A549 (cell line): ENCODE measurements at regions not wholly inside any gene's neighbourhood (a gene's known extent, or its start where the extent isn't known, plus 50 kb on each side); places are given as distances from the start of the nearest gene placed in this dataset.
A peak's percentile ranks its signal among the peaks of the same experiment; 100 is the strongest.

Experiments used
- ATAC-seq, 2 experiments: fragments of 200-7000 bp in 1 of 2; fragments of >200 bp in 1 of 2; cut with Nextera tagmentation in 1 of 2; cut with Tn5 transposase in 1 of 2; 3 replicates each; pipeline versions ENCODE4 v1.8.0 to v1.9.1; 2018 to 2020; ENCODE audit warnings: mild to moderate bottlenecking in 1 of 2, moderate library complexity in 1 of 2
- CTCF ChIA-PET: fragments of 300-600 bp; sonication (Branson Sonifier 250); formaldehyde crosslinking; extraction: SDS; loops from one replicate; lab custom pipeline; 2021; ENCODE audit warnings: antibody characterized with exemption, inconsistent platforms; lab: Yijun Ruan, JAX
- POLR2A ChIA-PET: fragments of 350-600 bp; formaldehyde crosslinking; extraction: SDS; loops from one replicate; lab custom pipeline; 2021; ENCODE audit warnings: antibody characterized with exemption, inconsistent platforms; lab: Yijun Ruan, JAX
- DNase-seq, 2 experiments: peaks; one replicate each; pipeline versions ENCODE4 v3.0.0 to v3.0.0-alpha.2; 2011 to 2016; ENCODE audit warnings: low read depth in 1 of 2, low spot score in 1 of 2
- FAIRE-seq: peaks from 2 replicates; lab custom pipeline; 2011; peaks lifted over from hg19 to GRCh38; lab: Jason Lieb, UNC
- H3K27ac ChIP-seq, 2 experiments: fragments of >200 bp; sonication (Bioruptor Twin); formaldehyde crosslinking; 3 replicates each; pipeline ENCODE4 v1.5.1; 2016 to 2017
- H3K4me1 ChIP-seq: fragments of >200 bp; sonication (Bioruptor Twin); formaldehyde crosslinking; 3 replicates; pipeline ENCODE4 v1.6.1; 2016
- H3K4me2 ChIP-seq: fragments of >200 bp; sonication (Bioruptor Twin); formaldehyde crosslinking; 3 replicates; pipeline ENCODE4 v1.6.1; 2016
- H3K4me3 ChIP-seq: fragments of >200 bp; sonication (Bioruptor Twin); formaldehyde crosslinking; 3 replicates; pipeline ENCODE4 v1.5.1; 2016
- H3K9me3 ChIP-seq: fragments of >200 bp; sonication (Bioruptor Twin); formaldehyde crosslinking; 3 replicates; pipeline ENCODE4 v1.6.1; 2016
- BHLHE40 ChIP-seq: IDR thresholded peaks from 2 replicates; pipeline ENCODE4 v1.6.1; 2012; ENCODE audit warnings: low read depth, low read length, inconsistent platforms
- EHMT2 ChIP-seq: fragments of 200-600 bp; sonication (generic); IDR thresholded peaks from 2 replicates; pipeline ENCODE4 v1.6.1; 2016; ENCODE audit warnings: antibody characterized with exemption, low read depth, mild to moderate bottlenecking, moderate library complexity
- EP300 ChIP-seq, 2 experiments: fragments of >200 bp; sonication (Bioruptor Twin); formaldehyde crosslinking; IDR thresholded peaks; 2 replicates in 1 of 2; 3 replicates in 1 of 2; pipeline ENCODE4 v1.6.1; 2016 to 2017
- FOSL2 ChIP-seq, 2 experiments: fragments of 450-650 bp in 1 of 2; fragments of >200 bp in 1 of 2; sonication (Bioruptor Twin) in 1 of 2; formaldehyde crosslinking; IDR thresholded peaks; 2 replicates each; pipeline versions ENCODE4 v1.5.0 to v1.6.1; 2016 to 2020; ENCODE audit warnings: mild to moderate bottlenecking in 1 of 2, moderate library complexity in 1 of 2
- HEYL ChIP-seq: fragments of 250-450 bp; sonication (Bioruptor Pico); IDR thresholded peaks from 2 replicates; pipeline ENCODE4 v1.8.0; 2021; ENCODE audit warnings: mild to moderate bottlenecking, moderate library complexity
- HOXB13 ChIP-seq: fragments of 250-450 bp; sonication (Bioruptor Pico); IDR thresholded peaks from 2 replicates; pipeline ENCODE4 v1.5.0; 2020; ENCODE audit warnings: low read depth, mild to moderate bottlenecking, moderate library complexity
- JUNB ChIP-seq: fragments of >200 bp; sonication (Bioruptor Twin); formaldehyde crosslinking; IDR thresholded peaks from 2 replicates; pipeline ENCODE4 v1.6.1; 2016
- KDM1A ChIP-seq: fragments of 200-600 bp; sonication (generic); IDR thresholded peaks from 2 replicates; pipeline ENCODE4 v1.6.1; 2016; ENCODE audit warnings: low read depth, mild to moderate bottlenecking
- MAFK ChIP-seq: fragments of 450-650 bp; IDR thresholded peaks from 2 replicates; pipeline ENCODE4 v1.6.1; 2014; ENCODE audit not compliant: partially characterized antibody
- RARB ChIP-seq: fragments of 250-450 bp; sonication (Bioruptor Pico); IDR thresholded peaks from 2 replicates; pipeline ENCODE4 v1.8.0; 2021; ENCODE audit warnings: mild to moderate bottlenecking, moderate library complexity
- RFX5 ChIP-seq: fragments of 450-650 bp; IDR thresholded peaks from 2 replicates; pipeline ENCODE4 v1.7.1; 2014; ENCODE audit warnings: antibody characterized with exemption, mild to moderate bottlenecking, moderate library complexity
- RNF2 ChIP-seq: fragments of 200-600 bp; sonication (generic); IDR thresholded peaks from 2 replicates; pipeline ENCODE4 v1.6.1; 2016; ENCODE audit warnings: low read depth, mild to moderate bottlenecking, antibody characterized with exemption, moderate library complexity, borderline replicate concordance
- SREBF2 ChIP-seq: fragments of 450-650 bp; IDR thresholded peaks from 2 replicates; pipeline ENCODE4 v1.6.1; 2014; ENCODE audit warnings: mild to moderate bottlenecking, moderate library complexity
- TFCP2L1 ChIP-seq: fragments of 250-450 bp; sonication (Bioruptor Pico); IDR thresholded peaks from 2 replicates; pipeline ENCODE4 v1.5.0; 2021; ENCODE audit warnings: mild to moderate bottlenecking
- ZC3H11A ChIP-seq: fragments of 450-650 bp; IDR thresholded peaks from 2 replicates; pipeline ENCODE4 v1.6.1; 2014; ENCODE audit warnings: antibody characterized with exemption, mild to moderate bottlenecking
- ZFP36 ChIP-seq: fragments of 450-650 bp; IDR thresholded peaks from 2 replicates; pipeline ENCODE4 v1.6.1; 2014; ENCODE audit warnings: borderline replicate concordance; ENCODE audit not compliant: partially characterized antibody
- WGBS: methylation state at CpG from one replicate; pipeline ENCODE4 v1.1.6; 2017; ENCODE audit errors: missing lambda C conversion rate; 5-methylcytosine and 5-hydroxymethylcytosine counted together
- TF ChIP-seq, protein P1 (sequence below): IDR thresholded peaks from 2 replicates; pipeline ENCODE4 v1.6.1; 2012
- TF ChIP-seq, protein P2 (sequence below): fragments of 250-450 bp; sonication (Bioruptor Pico); IDR thresholded peaks from 2 replicates; pipeline ENCODE4 v1.5.0; 2021; ENCODE audit warnings: mild to moderate bottlenecking, moderate library complexity, borderline replicate concordance
- TF ChIP-seq, protein P3 (sequence below): IDR thresholded peaks from 2 replicates; pipeline ENCODE4 v1.6.1; 2012
- TF ChIP-seq, protein P4 (sequence below): fragments of >200 bp; sonication (Bioruptor Twin); formaldehyde crosslinking; IDR thresholded peaks from 3 replicates; pipeline ENCODE4 v1.5.1; 2016

DNA sequence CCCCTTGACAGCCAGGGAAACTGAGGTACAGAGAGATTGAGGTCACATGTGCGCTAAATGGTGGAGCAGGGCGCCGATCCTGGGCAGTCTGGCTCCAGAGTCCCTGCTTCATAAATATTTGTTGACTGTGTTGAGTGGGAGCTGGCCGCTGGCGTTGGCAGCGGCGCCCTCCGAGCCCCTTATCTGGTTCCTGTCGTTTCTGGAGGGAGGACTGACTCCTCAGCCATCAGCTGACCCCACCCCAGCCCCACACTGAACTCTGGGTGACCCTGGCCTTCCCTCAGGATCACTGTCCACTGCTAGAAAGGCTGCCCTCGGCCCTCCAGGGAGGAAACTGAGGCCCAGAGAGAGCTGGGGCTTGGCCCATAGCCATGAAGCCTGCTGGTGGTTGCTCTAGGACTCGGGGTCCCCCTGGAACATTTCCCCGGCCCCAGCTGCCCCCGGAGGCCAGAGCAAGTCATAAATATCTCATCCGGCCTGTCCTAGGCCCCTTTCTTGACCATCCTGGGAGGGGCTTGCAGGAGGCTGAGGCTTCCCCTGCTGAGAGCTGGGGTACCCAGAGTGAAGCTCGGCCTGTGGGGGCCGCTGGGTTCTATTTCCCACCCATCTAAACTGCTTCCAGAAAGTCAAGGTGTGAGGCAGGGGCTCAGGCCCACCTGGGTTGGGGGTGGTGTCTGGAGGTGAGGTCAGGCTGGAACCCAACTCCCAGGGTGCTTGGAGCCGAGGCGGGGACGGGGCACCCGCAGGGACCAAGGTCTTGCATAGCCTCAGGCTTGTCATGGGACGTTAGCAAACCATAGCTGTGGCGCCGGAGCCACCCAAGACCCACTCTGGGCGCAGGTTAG lies 51.7 kb upstream of the GSE1 start:
- H3K4me1 ChIP-seq: peaks cover 38% of the 10 kb centered on the region
- TF ChIP-seq KDM1A: no peak
- TF ChIP-seq, protein P1, sequence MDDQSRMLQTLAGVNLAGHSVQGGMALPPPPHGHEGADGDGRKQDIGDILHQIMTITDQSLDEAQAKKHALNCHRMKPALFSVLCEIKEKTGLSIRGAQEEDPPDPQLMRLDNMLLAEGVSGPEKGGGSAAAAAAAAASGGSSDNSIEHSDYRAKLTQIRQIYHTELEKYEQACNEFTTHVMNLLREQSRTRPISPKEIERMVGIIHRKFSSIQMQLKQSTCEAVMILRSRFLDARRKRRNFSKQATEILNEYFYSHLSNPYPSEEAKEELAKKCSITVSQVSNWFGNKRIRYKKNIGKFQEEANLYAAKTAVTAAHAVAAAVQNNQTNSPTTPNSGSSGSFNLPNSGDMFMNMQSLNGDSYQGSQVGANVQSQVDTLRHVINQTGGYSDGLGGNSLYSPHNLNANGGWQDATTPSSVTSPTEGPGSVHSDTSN: no peak
- TF ChIP-seq, protein P2, sequence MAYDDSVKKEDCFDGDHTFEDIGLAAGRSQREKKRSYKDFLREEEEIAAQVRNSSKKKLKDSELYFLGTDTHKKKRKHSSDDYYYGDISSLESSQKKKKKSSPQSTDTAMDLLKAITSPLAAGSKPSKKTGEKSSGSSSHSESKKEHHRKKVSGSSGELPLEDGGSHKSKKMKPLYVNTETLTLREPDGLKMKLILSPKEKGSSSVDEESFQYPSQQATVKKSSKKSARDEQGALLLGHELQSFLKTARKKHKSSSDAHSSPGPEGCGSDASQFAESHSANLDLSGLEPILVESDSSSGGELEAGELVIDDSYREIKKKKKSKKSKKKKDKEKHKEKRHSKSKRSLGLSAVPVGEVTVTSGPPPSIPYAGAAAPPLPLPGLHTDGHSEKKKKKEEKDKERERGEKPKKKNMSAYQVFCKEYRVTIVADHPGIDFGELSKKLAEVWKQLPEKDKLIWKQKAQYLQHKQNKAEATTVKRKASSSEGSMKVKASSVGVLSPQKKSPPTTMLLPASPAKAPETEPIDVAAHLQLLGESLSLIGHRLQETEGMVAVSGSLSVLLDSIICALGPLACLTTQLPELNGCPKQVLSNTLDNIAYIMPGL (CRISPR knock-in tag): no peak
- no peak for TF ChIP-seq ZFP36
- TF ChIP-seq FOSL2 (IDR thresholded peaks at IDR 0.05): no peak
- TF ChIP-seq FOSL2 (CRISPR knock-in tag; IDR thresholded peaks at IDR 0.05): no peak
- TF ChIP-seq MAFK: no peak
- no peak for TF ChIP-seq TFCP2L1
- no peak for TF ChIP-seq EP300 (IDR thresholded peaks at IDR 0.05)
- no peak for TF ChIP-seq RFX5
- TF ChIP-seq, protein P3, sequence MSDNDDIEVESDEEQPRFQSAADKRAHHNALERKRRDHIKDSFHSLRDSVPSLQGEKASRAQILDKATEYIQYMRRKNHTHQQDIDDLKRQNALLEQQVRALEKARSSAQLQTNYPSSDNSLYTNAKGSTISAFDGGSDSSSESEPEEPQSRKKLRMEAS: no peak
- no peak for TF ChIP-seq ZC3H11A
- TF ChIP-seq SREBF2: no peak
- TF ChIP-seq RARB (CRISPR knock-in tag): no peak
- no peak for TF ChIP-seq BHLHE40
- TF ChIP-seq HEYL (CRISPR knock-in tag): no peak
- TF ChIP-seq RNF2: no peak
- TF ChIP-seq, protein P4, sequence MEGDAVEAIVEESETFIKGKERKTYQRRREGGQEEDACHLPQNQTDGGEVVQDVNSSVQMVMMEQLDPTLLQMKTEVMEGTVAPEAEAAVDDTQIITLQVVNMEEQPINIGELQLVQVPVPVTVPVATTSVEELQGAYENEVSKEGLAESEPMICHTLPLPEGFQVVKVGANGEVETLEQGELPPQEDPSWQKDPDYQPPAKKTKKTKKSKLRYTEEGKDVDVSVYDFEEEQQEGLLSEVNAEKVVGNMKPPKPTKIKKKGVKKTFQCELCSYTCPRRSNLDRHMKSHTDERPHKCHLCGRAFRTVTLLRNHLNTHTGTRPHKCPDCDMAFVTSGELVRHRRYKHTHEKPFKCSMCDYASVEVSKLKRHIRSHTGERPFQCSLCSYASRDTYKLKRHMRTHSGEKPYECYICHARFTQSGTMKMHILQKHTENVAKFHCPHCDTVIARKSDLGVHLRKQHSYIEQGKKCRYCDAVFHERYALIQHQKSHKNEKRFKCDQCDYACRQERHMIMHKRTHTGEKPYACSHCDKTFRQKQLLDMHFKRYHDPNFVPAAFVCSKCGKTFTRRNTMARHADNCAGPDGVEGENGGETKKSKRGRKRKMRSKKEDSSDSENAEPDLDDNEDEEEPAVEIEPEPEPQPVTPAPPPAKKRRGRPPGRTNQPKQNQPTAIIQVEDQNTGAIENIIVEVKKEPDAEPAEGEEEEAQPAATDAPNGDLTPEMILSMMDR: no peak
- no peak for TF ChIP-seq HOXB13 (CRISPR knock-in tag)
- no peak for TF ChIP-seq JUNB
- no peak overlapping the region for H3K4me2 ChIP-seq
- H3K4me3 ChIP-seq: no peak overlapping the region
- 85% methylated on average over 20 of the region's 24 CpGs for WGBS
- H3K27ac ChIP-seq: peak overlapping the region in 1 of 2 experiments; percentile 35; a peak in 1 of 6 replicates
- FAIRE-seq (no peak), DNase-seq (no peak), ATAC-seq (no peak)
- no peaks in the 10 kb centered on the region for H3K9me3 ChIP-seq
- ChIA-PET CTCF (interaction anchor here (0.6 to 5.5 kb wide), 15 partner anchors 8 to 279 kb away, joined by 3 to 46 read pairs (median 4); no protein-coding TSS in a partner anchor), POLR2A (no interaction called here)

DNA sequence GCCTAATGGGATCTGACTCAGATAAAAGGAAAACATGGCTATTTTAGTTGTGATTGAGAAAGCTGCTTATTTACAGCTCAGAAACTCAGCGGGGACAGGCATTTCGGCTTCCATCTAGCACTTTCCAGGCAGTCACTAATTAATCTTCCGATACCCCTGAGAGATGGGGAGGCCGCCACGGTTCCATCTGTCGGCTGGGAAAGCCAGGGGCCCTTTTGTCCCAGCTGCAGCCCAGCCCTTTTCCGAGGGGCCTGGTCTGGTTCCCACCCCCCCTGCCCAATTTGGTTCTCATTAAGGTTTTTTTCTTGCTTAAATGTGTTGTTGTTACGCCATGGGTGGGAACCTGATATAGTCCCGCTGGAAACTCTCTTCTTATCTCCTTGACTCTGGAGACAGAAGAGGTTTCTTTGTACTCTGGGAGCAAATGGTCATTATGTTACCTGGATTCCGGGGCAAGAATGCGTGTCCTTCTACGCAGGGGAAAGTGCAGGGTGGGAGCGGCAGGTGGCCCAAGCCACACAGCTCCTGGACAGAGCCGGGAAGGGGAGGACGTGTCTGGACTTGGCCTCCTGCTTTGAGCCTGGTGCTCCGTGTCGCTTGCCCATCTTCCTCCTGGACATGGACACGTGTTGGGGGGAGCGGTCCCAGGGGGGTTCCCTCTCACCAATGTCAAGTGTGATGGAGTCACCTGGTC lies 50.9 kb upstream of the GSE1 start:
- no peak for FAIRE-seq
- TF ChIP-seq EP300 (IDR thresholded peaks at IDR 0.05): no peak
- no peak for TF ChIP-seq EHMT2
- TF ChIP-seq, all 56 proteins: peak for 0
- H3K27ac ChIP-seq: peak overlapping the region in 1 of 2 experiments; percentile 35; a peak in 2 of 6 replicates
- H3K4me2 ChIP-seq: no peak overlapping the region
- DNase-seq (no peak), ATAC-seq (no peak)
- CTCF ChIA-PET: interaction anchor here (0.6 to 5.5 kb wide), 13 partner anchors 8 to 1865 kb away, joined by 3 to 46 read pairs (median 5); no protein-coding TSS in a partner anchor
- no peaks in the 10 kb centered on the region for H3K9me3 ChIP-seq
- 93% methylated on average over 19 of the region's 19 CpGs for WGBS
- H3K4me3 ChIP-seq: no peak overlapping the region
- H3K4me1 ChIP-seq: peaks cover 34% of the 10 kb centered on the region
- POLR2A ChIA-PET: no interaction called here
